Non-pigmented ciliary epithelial cell (primary cell): ENCODE measurements at regions not wholly inside any gene's neighbourhood (a gene's known extent, or its start where the extent isn't known, plus 50 kb on each side); places are given as distances from the start of the nearest gene placed in this dataset.

Source experiments
- DNase-seq: peaks from one replicate; pipeline ENCODE4 v3.0.0-alpha.2; 2010; ENCODE audit warnings: low read depth

DNA sequence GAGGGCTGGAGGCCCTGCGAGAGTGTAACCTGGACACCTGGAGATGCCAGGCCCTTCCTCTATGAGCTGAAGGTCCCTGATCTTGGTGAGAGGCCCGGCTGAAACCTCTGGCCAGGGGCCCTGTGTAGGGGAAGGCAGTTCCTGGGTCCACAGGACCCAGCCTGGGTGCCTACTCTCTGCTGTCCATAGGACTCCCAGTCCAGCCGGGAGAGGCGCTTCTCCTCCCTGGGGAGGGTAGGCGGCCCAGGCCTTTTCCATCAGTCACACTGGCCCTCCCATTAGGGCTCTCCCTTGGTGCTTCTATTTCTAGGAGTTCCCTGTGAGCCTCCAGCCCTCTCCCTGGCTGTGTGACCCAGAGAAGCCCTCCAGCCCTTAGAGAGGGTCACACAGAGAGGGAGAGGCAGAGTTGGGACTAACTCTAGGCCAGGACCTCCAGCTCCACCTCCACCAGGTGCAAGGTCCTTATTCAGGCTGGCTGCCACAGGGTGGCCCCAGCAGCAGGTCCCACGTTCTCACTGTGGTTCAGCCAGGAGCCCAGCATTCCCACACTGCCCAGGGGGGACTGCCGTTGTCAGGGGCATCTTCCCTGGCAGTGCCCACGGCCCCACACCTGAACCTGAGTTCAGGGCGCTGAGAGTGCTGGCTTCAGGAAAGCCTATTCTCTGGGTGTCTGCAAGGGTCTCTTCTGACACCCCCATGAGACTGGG, 146.8 kb downstream of the SMAD6 start:
- DNase-seq = no peak

DNA sequence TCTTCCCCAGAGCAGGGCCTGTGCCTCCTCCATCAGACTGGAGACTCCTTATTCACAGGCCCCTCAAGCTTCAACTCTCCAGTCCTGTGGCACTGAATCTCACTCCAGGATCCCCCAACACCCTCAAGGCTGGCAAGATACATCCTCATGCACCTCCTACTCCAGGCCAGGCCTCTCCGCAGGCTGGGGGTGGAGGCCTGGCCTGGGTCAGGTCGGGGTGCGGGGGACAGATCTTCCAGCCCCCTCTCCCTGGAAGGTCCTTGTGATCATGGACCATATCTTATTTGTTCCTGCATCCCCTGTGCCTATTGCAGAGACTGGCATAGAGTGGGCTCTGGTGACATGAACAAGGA, 147.3 kb downstream of the SMAD6 start:
- DNase-seq = no peak

DNA sequence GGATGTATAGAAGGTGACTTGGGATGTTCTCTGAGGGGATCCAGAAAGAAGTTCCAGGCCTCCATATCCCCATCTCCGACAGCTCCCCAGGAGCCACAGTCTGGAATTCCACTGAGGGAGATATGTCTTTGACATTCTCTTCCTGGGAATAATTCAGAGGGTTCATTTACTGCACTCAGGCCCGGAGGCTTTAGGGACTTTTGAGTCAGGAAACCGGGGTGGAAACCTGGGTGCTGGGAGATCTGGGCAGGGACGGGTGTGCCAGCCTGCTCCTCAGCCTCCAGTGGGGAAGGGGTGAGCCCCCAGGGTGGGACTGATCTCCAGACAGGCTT, 147.7 kb downstream of the SMAD6 start:
- DNase-seq = no peak

DNA sequence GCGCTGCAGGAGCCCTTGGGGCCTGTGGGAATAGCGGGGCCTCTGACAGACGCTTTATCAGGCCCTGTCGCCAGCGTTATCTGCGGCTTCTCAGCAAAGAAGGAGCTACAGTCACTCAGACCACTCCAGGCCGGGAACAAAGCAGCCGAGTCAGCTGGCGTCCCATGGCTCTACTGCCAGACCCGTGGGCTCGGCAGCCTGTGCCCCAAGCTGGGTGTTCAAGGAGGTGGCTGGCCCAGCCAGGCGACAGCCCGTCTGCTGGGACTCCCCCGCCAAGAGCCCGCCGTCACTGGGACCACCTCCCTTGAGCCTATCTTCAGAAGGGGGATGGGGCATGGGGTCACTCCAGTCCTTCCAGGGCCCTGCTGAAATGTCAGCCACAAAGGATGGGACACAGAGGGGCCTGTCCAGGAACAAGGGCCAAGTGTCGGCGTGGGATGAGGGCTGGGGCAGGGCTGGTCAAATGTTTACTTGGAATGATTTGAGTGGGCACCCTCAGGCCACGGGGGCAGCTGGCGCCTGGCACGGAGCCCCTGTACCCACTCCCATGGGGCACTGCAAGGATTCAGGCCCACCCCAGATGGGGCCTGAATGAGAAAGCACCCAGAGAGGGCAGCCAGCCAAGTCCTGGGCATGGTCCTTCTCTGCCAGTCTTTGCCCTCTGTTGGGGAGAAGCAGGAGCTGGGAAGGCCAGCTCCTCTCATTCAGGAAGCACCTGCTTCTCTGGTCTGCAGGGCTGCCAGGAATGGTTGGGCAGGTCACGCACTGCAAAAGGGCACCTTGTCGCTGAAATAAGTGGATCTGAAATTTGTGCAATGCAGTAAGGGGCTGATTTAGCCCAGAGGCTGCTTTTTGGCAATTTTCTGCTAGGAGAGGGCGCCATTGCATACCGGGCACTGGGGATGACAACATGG, 148.3 kb downstream of the SMAD6 start:
- DNase-seq = no peak

DNA sequence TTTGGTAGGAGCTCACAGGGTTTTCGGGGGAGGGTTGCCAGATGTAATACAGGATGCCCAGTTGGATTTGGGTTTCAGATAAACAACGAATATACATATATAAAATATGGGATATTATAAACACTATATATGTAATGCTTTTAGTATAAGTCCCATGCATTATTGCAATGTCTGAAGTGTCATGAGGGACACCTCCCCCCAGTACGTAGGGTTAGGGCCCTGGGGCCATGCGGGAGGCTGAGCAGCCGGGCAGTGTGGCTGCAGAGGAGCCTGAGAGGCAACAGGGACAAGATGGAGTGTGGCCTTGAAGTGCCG, 148.9 kb downstream of the SMAD6 start:
- no peak for DNase-seq

DNA sequence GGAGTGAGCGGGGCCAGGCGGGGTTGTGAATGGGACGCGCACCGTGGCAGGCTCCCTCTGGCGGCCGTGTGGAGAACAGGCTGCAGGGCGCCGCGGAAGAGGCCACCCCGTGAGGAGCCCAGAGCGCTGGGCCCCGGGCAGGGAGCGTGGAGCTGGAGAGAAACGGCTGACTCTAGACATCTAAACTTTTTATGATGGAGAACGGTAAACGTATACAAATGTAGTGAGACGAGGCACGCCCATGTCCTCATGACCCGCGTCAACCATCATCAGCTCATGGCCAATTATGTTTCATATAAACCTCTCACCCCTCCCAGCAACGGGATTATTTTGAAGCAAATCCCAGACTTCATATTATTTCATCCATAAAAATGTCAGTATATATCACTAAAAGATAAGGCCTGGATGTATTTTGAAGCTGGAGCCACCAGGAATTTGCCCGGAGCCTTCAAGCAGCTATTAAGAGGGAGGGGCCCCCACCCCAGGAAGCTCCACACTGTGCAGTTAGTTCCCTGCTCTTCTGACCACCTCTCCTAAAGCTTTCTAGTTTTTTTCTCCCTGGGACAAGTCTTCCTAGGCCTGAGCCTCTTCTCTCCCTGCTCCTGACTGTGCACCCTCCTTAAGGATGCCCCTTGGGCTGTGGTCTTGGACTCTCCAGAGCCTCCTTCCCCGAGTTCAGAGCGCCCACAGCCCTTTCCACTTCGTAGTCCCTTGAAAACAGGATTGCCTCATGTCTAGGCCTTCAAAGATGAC, 149.5 kb downstream of the SMAD6 start:
- DNase-seq = no peak

DNA sequence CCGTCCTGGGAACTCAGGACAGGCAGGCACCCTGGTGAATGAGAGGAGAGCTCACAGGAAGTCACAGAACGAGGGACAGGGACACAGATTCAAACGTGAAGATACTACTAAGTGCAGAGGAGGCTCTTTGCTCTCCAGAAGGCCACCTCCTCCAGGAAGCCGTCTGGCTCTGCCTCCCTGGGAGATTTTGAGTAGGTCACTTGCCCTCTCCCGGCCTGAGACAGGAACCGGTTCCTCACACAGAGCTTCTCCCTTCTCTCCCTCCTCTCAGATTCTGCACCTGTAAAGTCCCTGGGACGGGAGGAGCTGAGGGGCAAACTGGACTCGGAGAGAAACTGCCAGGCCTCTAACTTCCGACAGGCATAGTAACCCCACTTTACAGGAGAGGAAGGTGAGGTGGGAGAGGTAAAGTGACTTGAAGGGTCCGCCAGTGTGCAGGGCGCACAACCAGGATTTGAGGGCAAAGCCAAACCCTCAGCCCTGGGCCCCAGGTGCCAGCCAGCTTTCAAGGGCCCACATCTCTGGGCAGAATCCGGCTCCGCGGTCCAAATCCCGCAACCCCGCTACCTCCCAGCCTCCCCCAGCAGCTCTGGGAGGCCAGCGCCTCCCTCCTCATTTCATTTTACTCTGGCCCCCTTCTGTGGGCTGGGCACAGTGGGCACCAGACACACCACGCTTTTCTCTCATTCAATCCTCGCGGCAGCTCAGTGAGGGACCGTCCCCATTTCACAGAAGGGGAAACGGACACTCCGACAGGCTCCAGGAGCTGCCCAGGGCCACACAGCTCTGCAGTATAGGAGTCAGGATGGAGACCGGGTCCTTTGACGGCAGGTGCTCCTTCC, 150.2 kb downstream of the SMAD6 start:
- DNase-seq = no peak

DNA sequence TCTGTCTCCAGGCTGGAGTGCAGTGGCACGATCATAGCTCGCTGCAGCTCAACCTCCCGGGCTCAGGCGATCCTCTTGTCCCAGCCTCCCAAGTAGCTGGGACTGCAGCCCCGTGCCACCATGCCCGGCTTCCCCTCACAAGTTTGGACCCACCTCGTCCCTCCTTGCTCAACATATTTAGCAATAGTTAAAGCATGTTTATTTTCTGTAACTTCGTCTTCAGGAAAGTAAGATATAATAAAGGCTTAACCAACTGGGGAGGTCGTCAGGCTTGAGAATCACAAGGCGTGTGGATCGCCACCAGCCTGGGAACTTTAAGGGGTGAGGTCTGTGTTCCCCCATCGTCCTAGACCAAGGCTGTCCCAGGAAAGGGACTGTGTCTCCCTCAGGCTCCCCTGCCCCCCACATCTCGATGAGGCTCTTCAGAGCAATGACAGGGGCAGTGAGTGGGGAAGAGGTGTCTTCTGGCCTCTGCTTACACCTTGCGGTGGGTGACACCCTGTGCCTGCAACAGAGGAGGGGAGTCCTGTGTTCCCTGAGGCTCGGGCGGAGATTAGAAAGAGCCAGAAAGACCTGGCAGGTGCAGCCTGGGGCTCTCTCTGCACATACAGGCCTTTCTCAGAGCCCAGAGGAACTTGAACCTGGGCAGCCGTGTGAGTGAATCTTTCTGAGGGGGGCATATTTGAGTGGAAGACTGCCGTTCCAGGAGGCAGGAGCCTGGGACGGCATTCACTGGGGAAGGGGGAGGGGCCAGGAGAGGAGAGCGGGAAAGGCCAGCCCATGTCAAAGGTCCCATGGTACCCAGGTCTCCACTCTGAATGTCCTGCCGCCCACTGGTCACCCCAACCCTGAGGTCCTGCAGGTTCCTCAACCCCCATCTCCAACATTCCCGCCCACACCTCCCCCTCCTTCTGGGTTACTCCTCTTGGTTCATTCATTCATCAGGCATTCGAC, 152.3 kb downstream of the SMAD6 start:
- no peak for DNase-seq

DNA sequence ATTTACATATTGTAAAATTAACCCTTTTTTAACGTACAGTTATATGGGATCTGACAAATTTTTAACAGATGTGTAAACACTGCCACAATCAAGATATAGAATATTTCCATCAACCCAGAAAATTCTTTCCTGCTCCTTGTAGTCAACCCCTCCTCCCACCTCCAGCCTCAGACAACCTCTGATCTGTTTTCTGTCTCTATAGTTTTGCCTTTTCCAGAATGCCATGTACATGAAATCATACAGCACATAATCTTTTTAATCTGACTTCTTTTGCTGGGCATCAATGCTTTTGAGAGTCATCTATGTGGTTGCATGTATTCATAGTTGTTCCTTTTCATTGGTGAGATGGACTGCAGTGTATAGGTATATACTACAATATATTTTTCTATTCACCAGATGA, 153.0 kb downstream of the SMAD6 start:
- no peak for DNase-seq

DNA sequence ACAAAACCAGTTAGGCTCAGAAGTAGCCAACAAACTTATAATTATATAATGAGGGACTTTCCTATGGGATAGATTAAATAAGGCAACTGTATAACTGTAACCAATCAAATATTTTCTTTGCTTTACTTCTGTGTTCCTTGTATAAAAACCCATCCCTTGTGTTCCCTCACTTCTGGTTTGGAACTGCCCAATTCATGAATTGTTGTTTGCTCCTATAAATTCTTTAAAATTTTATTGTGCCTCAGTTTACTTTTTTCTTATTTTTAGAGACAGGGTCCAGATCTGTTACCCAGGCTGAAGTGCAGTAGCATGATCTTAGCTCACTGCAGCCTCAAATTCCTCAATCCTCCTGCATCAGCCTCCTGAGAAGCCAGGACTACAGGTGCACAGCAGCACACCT, 155.7 kb downstream of the SMAD6 start:
- DNase-seq = no peak

DNA sequence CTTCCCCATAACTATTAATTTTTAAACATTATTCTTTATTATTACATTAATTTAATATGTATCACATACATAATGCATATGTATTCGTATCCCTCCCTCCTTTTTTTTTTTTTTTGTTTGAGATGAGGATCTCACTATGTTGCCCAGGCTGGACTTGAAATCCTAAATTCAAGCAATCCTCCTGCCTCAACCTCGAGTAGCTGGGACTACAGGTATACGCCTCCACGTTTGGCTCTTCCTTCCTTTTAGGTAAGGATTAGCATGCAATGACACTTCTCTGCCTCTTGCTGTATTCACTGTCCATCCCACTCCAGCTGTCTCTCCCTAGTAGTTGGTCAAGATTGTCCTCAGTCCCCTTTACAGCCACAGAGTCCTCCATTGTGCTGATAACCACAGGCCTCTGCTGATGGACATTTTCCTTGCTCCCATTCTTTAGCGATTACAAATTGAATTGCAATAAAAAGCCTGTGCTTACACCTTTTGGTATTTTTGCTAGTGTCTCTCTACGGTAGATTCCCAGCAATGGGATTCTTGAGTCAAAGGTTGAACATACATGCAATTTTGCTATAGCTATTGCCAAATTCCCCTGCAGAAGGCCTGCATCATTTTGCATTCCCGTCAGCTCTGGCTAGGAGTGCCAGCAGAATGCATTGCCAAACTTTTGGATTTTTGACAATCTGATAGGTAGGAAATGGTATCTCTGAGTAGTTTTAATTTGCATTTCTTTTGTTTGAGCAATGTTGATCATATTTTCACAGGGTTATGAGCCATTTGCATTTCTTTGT, 156.6 kb downstream of the SMAD6 start:
- no peak for DNase-seq

DNA sequence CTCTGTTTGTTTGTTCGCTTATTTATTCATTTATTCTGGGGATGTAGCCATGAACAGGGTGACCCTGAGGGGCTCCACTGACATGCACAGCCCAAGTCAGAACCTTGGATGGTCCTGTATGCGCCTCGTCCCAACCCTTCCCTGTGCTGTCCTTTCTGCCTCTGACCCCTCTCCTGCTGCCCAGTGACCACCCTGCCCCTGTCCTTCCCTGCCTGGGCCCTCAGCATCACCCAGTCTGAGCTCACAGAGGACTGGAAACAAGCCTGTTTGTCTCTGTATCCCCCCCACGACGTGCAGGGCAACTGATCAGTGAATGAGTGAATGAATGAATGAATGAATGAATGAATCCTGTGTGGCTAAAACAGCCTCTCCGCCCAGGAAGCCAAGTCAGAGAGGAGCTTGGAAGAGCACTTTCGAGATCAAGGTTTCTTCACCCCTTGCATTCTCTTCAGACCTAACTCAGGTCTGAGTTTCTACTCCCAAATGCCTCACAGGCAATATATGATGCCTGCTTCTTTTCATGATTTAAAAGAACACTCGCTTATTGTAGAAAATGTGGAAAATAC, 157.7 kb downstream of the SMAD6 start:
- no peak for DNase-seq

DNA sequence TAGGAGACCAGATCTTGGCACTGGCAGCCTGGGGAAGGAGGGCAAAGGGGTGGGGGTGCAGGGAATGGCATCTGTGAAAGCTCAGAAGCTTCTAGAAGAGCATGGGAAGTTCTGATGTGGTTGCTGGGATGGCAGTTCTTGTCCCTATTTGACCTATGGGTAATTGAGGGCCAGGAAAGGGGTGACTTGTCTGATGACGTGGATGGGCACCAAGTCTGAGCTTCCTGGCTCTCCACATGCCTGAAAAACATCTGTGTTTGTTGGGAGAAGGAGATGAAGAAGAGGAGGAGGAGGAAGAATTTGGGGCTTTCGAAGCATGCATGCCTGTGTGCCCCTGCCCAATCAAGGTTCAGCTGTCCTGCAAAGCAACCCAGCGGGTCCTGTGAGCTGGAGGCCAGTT, 158.8 kb downstream of the SMAD6 start:
- DNase-seq = no peak

DNA sequence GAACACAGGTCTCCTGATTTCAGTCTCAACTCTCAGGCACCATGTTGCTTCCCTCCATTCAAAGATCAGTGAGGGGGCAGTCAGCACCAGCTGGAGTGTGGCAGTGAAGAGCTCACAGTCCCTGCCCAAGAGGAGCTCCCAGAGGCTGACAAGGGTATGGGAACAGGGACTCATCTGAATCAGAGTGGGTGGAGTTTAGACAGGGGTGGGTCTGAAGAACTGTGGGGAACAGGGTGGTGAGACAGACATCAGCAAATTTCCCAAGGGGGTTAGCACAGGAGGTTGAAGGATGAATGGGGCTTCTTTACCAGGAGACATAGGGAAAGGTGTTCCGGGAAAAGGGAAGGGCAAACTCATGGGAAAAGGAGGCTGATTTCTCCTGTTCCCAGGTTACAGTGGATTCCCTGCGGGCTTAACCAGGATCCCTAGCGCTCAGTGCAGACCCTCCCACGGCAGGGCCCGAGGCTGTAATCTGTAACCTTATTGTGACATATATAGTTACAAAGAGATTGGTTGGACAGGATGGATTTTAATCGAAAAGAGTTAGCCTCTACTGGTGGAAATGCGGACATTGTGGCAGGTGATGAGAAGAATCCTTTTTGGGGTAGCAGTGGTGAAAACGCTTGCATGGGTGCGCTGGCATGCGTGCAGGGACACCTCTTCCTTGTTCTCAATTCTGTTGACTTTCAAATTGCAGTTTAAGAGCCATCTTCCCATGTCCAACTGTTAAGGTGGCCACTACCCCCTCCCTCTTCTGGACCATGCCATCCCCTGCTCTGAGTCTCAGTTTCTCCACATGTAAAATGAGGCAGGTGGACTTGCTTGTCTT, 160.3 kb downstream of the SMAD6 start:
- no peak for DNase-seq

DNA sequence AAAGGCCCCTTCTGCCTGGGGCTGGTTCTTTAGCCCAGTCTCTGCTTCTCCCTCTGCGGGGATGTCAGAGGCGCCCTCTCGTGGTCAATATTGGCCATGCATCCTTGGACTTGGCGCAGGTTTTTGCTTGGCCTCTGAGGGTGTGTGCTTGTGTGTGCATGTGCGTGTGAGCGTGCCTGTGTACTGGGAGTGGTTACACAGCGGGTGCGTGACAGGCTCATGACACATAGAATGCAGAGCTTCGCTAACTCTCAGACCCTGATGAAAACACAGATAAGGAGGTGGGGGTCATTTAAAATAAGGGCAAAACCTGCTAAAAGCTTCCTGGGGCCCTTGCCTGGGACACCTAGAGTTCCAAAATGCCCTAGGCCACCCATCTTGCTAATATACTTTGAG, 160.9 kb downstream of the SMAD6 start:
- DNase-seq = no peak

DNA sequence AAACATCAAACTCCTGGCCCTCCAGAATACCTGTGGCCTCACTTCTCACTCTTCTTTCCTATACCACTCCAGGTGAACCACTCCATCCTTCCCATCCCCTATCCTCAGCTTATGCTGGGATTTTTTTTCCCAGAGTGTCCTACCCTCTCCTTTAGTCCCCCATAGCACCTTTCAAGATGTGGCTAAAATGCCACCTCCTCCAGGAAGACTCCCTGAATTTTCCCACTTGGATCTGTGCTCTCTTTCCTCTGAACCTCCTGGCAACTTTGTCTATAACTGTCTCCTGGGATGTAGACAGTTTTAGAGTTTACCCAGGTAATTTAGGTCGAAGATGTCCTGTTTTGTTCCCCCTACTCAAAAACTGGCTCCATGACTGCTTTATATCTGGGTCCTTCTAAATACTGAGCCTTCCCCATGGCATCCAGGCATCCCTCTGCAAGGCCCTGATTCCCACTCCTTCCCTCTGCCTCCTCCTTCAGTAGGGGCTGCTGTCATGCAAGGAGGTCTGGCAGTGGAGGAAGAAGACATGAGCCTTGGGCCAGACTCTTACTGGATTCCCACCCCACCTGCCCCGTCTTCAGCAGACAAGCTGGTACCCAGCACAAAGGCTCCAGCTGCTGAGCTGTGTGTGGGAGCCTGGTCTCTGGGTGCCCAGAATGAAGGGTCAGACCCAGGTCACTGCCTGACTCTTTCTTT, 161.5 kb downstream of the SMAD6 start:
- no peak for DNase-seq

DNA sequence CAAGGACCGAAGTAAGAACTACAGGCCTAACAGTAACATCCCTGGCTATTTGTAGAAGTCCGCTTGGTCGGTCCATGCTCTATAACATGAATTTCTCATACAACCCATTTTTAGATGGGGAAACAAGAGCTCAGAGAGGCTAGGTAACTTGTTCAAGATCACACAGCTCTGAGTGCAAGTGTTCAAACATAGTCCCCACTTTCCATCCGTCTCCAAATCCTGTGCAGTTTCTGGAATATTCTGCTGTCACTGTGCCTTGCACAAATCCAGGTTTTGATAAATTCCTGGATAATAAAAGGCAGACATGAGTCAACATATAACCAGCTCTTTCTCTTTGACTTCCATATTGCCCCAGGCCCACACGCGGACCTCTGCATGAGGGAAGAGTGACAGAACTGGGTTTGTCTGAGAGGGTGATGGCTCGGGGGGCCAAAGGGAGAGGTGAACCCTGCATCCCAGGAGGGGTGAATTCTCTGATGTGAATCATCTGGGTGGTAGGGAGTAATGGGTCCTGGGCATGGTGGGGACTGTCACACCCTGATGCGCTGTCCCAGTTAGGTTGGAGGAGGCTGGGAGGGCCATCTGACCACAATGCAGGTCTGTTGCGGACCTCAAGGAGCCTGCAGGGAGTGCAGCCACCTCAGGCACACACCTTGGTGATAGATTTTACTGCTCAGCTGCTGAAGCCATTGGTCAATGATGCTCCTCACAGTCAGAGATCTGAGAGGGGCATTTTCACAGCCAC, 162.2 kb downstream of the SMAD6 start:
- DNase-seq = no peak

DNA sequence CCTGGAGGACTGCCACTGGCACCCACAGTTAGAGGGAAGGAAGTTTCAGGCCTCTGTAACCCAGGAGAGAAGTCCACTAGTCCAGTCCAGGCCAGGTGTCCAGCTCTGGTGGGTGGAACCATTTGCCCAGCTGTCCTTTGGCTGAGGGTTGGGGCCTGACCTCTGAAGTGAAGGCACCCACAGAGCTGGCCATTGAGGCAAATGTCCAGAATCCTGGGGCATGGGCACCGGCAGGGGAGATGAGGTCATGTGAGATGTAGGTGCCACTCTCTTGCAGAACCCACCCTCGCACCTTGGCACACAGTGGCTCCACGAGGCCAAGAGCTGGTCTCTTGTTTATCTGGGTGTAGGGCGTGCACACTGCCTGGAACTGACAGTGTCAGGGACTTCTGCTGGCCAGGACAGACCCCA, 162.8 kb downstream of the SMAD6 start:
- DNase-seq = no peak
